Adrenal gland (tissue), 5 donors: ENCODE measurements at regions not wholly inside any gene's neighbourhood (a gene's known extent, or its start where the extent isn't known, plus 50 kb on each side); places are given as distances from the start of the nearest gene placed in this dataset.

Source experiments
- POLR2A ChIP-seq, 2 donors: fragments of 450-650 bp; IDR thresholded peaks; one replicate each; pipeline ENCODE4 v1.6.1; 2017; ENCODE audit warnings: antibody characterized with exemption in 2 of 2, mild to moderate bottlenecking in 2 of 2, moderate library complexity in 1 of 2
- TF ChIP-seq, protein P1 (sequence below), 6 experiments: fragments of 450-650 bp in 4 of 6; fragments of 200-600 bp in 2 of 6; sonication (generic) in 1 of 6; IDR thresholded peaks; 1 replicate in 5 of 6; 2 replicates in 1 of 6; pipeline versions ENCODE4 v1.5.1 to v1.8.0; 2016 to 2021; ENCODE audit warnings: antibody characterized with exemption in 6 of 6, mild to moderate bottlenecking in 2 of 6, moderate library complexity in 1 of 6
- donor health status: DM: no; HTN: no; CAD: no.

DNA sequence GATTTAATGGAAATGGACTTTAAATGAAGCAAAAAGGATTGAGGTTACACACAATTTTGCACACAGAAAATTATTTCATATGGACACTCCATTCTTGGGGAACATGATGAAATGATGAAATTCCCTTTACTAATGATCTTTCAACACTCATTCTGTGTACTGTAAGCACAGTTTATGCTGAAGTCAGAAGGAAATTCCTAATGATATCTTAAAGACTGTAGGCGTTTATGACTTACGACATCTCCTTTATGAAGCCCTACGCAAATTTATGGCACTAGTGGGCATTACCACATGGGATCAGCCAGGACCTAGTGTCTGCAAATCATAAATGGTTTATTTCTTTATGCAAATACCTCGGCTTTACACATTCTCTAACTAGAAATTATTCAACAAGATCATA lies 97.9 kb upstream of the SOX5 start:
- TF ChIP-seq, protein P1, sequence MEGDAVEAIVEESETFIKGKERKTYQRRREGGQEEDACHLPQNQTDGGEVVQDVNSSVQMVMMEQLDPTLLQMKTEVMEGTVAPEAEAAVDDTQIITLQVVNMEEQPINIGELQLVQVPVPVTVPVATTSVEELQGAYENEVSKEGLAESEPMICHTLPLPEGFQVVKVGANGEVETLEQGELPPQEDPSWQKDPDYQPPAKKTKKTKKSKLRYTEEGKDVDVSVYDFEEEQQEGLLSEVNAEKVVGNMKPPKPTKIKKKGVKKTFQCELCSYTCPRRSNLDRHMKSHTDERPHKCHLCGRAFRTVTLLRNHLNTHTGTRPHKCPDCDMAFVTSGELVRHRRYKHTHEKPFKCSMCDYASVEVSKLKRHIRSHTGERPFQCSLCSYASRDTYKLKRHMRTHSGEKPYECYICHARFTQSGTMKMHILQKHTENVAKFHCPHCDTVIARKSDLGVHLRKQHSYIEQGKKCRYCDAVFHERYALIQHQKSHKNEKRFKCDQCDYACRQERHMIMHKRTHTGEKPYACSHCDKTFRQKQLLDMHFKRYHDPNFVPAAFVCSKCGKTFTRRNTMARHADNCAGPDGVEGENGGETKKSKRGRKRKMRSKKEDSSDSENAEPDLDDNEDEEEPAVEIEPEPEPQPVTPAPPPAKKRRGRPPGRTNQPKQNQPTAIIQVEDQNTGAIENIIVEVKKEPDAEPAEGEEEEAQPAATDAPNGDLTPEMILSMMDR (IDR thresholded peaks at IDR 0.05) = no peak
- TF ChIP-seq POLR2A (IDR thresholded peaks at IDR 0.05) = no peak
